HG03095 (cell line): ENCODE measurements at regions not wholly inside any gene's neighbourhood (a gene's known extent, or its start where the extent isn't known, plus 50 kb on each side); places are given as distances from the start of the nearest gene placed in this dataset.
"Not testable (repeated sequence)": the region's sequence is repeated elsewhere in the genome, so short reads cannot be mapped to it uniquely, and the experiment has no call there.

Experiments used
- ATAC-seq: cut with Tn5 transposase; IDR thresholded peaks from one replicate; pipeline ENCODE4 v1.9.1; 2021; ENCODE audit warnings: moderate library complexity; ENCODE audit not compliant: unreplicated experiment

DNA sequence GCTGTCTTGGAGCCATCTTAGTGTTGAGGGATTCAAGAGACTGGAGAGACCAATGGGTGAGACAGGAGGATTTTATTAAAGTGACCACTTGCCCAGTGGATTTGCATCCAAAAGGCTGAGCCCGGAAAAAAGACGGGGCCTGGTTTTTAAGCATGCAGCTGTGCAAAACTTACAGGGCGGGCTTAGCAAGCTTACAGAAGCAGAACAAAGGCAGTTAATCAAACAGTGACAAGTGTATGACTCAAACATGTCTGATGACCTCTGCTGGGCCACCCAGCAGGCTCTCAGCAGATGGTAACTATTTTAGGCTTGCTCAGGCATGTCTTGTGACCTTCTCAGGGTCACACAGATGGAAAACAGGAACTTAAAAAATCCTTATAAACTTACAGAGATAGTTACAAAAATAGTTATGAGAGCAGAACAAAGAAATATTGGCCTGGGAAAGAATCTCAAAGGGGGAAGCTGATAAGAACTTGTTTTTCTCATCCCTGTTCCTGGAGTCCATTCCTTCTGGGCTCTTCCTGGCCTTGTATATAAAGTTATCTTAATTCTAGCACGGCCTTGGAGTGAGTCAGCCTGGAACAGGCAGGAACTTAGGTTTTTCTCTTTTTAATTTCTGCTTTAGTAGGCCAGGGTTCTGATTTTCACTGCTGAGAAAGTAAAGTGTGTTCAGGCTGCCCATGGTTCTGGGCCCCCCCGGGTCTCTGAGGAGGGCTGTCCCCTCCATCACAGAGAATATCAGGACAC is 141.3 kb downstream of the CCDC74A start:
- ATAC-seq = not testable (repeated sequence)

DNA sequence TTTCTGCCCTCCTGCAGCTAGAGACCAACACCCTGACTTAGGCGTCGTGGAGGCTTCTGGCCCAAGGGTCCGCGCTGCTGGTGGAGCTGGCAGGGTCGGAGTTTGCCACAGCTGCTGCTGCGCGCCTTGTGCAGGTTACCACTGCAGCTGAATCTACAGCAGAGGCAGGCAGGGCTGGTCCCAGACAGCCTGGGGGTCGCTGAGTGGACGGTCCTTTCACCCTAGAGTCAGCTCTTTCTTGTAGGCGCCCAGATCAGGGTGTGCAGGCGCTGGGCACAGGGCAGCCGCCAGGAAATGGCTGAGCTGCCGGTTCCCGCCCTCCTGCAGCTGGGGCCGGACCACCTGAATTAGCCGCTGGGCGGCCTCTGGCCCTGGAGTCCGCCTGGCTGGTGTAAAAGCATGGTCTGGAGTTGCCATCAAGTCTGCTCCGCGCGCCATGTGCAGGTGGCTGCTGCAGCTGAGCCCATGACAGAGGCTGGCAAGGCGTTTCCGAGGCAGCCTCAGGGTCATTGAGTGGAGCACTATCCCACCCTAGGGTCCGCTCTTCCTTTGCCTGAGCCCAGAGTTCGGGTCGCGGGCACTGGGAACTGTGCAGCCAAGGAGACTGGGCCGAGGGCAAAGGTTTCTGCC is 144.3 kb downstream of the CCDC74A start:
- ATAC-seq = not testable (repeated sequence)

DNA sequence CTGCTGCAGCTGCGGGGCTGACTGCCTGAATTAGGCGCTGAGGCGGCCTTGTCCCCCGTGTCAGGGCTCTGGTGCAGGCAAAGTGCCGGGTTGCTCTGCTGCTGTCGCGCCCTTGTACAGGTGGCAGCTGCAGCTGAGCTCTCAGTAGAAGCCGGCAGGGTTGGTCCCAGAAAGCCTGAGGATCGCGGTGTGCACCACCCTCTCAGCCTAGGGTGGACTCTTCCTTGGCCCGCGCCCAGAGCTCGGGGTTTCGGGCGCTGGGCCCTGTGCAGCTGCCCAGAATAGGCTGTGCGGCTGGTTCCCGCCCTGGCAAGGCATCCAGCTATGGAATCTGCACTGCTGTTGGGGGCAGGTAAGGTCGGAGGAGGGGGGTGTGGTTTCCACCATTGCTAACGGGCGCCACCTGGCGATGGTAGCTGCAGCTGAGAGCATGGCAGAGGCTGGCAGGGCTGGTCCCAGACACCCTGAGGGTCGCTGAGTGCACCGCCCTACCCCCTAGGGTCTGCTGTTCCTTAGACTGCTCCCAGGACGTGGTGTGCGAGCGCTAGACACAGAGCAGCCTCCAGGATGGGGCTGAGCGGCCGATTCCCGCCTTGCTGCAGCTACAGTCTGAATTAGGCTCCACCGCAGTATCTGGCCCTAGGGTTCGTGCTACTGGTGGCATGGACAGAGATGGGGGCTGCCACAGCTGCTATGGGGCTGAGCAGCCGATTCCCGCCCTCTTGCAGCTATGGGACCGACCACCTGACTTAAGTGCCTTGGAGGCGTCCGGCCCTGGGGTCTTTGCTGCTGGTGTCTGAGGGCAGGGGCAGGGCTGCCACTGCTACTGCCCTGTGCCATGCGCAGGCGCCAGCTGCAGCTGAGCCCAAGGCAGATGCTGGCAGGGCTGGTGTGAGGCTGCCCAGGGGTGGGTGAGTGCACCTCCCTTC is 145.0 kb downstream of the CCDC74A start:
- peak; percentile 61 for ATAC-seq

DNA sequence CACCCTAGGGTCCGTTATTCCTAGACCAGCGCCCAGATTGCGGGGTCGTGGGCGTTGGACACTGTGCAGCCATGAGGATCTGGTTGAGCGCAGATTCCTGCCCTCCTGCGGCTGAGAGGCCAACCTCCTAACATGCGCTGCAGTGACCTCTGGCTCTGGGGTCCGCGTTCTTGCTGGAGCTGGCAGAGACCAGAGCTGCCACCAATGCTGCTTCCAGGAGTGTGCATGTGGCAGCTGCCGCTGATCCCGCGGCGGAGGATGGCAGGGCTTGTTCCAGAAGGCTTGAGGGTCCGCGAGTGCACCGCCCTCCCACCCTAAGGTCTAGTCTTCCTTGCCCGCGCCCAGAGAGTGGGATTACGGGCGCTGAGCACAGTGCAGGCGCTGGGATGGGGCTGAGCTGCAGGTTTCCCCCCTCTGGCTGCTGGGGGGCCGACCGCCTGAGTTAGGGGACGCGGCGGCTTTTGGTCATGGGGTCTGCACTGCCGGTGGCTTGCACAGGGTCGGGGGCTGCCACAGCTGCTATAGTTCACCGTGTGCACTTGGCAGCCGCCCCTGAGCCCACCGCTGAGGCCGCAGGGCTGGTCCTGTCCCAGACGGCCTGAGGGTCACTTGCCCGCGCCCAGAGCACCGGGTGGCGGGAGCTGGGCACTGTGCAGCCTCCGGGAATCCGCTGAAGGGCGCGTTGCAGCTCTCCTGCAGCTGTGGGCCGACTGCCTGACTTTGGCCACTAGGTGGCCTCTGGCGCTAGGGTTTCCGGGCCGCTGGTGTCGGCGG is 145.9 kb downstream of the CCDC74A start:
- ATAC-seq = peak; percentile 93

DNA sequence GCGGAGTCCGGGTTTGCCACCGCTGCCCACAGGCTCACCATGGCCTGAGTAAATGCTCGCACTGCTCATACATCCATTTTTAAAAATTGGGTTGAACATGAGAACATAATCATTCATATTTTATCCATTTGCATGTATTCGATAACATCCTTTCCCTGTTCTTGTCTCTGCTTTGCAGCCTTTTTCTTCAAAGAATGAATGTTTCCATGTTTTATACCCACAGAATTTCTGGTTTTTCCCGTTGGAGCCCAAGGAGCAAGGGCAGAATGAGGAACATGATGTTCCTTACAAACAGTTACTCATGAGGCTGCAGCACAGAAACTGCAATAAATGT is 146.5 kb downstream of the CCDC74A start:
- ATAC-seq = no peak

DNA sequence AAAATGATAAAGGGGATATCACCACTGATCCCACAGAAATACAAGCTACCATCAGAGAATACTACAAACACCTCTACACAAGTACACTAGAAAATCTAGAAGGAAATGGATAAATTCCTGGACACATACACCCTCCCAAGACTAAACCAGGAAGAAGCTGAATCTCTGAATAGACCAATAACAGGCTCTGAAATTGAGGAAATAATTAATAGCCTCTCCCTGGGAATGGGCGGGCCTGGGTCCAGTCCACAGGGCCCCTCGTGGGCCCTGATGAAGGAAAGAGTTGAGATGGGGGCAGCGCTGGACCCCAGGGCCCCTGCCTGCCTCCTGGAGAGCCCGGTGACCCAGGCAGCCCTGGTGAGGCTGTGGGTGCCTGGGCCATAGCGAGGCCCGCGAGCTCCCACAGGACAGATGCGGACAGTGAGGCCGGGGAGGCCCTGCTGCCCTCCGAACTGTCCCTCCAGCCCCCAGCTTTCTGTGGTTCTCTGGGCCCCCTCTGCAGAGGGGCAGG is 154.0 kb downstream of the CCDC74A start:
- ATAC-seq = peak; percentile 16

DNA sequence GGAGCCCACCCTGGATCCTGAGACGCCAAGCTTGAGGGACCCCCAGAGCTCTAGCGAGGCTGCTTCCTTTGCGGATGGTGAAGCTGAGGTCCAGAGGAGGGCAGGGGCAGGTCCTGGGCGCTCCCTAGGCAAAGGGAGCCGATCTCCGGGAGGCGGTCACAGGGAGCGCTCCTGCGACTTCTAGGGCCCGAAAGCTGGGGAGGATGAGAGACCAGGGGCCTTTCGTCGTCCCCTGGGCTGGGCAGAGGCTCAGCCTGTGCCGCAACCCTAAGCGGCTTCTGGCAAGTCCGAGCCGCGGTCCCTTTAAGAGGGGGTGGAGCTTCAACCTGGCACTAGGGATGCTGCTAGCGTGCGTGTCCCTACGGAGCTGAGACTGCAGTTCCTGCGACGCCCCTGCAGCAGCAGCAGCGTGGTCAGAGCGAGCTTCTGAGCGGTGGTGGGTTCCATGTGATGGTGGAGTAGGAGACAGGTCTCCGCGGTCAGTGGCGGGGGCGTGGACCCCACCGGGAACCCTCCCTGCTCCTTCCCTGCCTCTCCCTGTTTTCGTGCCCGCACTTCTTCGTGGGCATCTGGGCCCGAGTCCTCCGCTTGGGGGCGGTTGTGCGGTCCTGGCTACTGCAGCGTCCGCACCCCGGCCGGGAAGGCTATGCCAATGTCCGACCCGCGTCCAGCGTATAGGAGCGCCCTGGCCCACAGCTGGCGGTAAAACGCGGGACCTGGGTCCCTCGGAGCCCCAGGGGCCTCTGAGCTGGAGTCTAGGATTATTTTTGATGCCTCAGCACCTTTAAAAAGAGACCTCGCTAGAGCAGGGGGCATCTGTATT is 154.6 kb downstream of the CCDC74A start:
- ATAC-seq = peak; percentile 99

DNA sequence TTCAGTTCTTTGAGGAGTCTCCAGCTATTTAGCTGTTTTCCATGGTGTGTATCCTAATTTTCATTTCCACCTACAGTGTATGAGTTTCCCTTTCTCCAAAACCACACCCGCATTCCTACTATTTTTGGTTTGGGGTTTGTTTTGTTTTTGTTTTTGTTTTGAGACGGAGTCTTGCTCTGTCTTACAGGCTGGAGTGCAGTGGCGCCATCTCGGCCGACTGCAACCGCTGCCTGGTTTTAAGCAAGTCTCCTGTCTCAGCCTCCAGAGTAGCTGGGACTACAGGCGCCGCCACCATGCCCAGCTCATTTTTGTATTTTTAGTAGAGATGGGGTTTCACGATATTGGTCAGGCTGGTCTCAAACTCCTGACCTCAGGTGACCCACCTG is 155.2 kb downstream of the CCDC74A start:
- peak; percentile 37 for ATAC-seq

DNA sequence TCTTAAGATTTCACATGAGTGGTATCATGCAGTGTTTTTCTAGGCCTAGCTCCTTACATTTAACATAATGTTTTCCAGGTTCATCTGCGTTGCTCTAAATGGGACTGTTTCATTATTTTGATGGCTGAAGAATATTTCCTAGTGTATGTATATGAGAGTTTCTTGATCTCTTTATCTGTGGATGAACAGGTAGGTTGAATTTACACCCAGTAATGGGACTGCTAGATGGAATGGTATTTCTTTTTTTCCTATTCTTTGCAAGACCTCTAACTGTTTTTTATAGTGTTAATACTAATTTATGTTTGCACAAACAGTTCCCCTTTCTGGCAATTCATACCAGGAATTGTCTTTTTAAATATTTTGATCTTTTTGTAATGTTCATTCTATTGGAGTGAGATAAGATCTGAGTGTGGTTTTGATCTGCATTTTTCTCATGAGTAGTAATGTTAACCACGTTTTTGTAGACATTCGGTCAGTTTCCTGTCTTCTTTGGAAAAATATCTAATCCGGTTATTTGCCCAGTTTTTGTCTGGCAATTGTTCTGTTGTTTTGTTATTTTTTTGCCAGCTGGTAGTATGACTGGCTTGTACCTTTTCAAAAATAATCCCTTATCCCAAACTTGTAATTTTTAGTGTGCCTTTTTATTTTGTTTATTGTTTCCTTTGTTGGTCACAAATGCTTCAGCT is 157.1 kb downstream of the CCDC74A start:
- ATAC-seq = not testable (repeated sequence)

DNA sequence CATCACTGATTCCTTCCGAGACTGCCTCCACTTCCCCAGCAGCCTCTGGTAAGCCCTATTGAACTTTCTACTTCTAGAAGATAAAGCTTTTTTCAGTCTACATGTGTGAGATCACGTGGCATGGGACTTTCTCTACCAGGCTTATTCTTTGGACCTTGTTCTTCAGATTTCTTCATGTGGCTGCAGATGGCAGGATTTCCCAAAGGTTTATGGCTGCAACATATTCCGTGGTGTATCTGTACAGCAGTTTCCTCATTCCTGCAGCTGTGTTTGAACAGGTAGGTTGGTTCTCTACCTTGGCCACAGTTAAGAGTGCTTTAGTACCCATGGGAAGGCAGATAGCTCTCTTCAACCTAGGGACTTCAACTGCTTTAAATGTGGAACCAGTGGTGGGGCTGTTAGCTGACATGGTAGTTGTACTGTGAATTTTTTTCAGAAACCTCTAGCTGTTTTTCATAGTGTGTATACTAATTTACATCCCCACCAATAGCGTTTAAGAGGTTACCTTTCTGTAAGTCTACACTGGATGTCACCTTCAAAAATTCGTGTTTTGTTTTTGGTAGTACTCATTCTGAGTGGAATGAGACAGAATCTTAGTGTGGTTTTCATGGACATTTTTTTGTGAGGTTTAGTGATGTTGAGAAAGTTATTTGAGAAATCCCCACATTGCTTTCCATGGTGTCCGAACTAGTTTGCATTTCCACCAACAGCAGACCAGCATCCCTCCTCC is 158.6 kb downstream of the CCDC74A start:
- ATAC-seq = not testable (repeated sequence)

DNA sequence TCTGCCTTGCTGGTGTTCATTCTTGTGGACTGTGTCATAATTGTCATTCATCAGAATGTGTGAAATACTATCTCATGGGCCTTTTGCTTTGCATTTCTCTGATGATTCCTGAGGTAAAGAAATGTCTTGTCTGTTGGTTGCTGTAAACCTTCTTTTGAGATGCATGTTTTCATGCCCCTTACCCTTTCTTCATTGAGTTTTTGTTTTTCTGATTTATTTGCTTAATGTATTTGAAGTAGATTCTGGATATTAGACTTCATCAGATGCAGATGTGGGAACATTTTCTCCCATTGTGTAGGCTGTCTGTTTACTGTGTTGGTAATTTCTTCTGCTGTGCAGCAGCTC is 159.2 kb downstream of the CCDC74A start:
- not testable (repeated sequence) for ATAC-seq

DNA sequence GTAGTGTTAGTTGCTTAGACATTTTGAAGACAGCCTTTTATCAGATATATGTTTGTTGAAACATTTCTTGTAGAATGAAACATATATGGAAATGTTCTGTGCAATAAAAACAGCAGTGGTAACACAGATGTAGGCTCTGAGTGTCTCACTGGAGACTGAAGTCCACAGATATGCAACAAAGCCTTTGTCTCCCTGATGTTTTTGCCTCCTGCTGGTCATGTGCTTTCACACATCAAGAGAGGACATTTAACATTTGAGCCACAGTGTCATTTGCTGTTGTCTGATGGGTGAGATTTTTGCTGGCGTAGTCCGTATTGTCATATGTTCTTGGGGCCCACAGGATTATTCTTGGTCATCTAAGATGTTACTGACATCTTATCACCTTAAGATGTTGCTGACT is 161.4 kb downstream of the CCDC74A start:
- ATAC-seq = not testable (repeated sequence)

DNA sequence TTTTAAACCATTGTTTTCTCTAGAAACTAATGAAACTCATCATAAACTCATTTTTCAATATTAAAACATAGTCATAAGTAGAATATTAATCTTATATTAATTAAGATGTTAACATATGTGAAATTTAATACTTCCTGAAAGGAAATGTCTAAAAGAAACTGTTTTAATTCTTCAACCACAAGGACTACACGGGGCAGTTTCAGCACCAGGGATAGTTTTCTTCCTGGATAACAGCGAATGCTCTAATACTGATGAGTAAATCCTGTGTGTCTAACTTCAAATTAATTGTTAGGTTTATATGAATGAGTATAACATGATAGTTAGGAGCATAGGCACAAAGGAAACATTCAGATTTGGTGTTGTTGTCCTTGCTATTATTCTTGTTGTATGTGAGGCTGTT is 183.6 kb downstream of the CCDC74A start:
- ATAC-seq = not testable (repeated sequence)

DNA sequence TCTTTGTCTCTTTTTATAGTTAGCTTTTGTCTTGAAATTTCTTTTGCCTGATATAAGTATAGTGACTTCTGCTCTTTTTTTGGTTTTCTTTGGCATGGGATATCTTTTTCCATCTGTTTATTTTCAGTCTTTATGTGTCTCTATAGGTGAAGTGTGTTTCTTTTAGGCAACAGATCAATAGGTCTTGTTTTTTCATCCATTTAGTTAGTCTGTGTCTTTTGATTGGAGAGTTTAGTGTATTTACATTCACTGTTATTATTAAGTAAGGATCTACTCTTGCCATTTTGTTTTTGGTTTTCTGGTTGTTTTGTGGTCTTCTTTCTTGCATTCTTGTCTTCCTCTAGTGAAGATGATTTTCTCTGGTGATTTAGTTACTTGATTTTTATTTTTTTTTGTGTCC is 190.2 kb downstream of the CCDC74A start:
- not testable (repeated sequence) for ATAC-seq

DNA sequence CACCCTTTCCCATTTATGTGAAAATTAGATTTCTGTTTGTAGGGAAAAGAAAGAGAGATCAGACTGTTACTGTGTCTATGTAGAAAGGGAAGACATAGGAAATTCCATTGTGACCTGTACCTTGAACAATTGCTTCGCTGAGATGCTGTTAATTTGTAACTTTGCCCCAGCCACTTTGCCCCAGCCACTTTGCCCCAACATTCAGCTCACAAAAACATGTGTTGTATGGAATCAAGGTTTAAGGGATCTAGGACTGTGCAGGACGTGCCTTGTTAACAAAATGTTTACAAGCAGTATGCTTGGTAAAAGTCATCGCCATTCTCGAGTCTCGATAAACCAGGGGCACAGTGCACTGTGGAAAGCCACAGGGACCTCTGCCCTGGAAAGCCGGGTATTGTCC is 193.5 kb downstream of the CCDC74A start:
- ATAC-seq = not testable (repeated sequence)

DNA sequence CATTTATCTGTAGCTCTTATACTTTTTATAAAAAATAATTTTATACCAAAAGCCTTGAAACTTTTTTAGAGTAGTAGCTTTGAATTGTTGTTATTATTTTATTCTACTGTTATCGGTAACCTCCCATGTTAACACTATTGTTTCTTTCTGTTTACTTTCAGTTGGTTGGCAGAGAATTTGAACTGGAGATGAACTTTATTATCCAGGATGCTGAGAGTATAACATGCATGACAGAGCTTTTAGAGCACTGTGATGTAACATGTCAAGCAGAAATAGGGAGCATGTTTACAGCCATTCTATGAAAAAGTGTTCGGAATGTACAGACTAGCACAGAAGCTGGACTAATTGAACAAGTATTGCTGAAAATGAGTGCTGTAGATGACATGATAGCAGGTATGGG is 194.6 kb downstream of the CCDC74A start:
- ATAC-seq = not testable (repeated sequence)

DNA sequence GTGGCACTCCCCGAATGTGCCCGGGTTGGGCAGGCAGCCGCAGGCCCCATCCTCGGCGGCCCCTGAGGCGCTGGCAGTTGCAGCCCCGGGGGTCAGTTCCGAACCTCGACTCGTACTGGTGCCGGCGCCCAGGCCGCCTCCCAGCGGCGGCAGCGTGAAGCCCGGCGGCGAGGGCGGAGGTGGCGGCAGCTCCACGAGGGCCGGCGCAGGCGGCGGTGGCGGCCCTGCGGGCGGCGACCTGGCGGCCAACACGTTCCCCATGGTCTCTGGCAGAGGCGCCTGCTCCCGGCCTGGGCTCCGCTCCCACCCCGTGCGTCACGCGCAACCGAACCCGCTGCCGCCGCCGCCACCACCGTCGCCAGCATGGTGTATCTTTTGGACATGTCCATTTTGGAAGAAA is 196.3 kb downstream of the CCDC74A start:
- ATAC-seq = no peak

DNA sequence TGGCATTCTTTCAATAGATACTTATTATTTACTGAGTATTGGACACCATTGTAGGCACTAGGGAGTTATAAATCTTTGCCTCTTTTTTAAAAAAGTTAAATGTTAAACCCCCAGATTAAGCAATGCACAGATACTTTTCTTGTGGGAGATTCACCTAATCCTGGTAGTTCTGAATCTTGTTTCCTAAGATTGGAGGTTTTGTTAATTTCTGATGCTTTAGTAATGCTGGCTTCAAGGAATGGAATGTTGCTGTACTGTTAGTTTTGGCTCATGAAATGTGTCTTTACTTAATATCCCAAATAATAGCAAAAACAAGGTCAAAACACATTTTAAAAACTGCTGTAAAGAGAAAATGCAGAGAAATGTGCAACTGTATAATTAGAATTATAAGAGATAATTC is 200.8 kb downstream of the CCDC74A start:
- not testable (repeated sequence) for ATAC-seq

DNA sequence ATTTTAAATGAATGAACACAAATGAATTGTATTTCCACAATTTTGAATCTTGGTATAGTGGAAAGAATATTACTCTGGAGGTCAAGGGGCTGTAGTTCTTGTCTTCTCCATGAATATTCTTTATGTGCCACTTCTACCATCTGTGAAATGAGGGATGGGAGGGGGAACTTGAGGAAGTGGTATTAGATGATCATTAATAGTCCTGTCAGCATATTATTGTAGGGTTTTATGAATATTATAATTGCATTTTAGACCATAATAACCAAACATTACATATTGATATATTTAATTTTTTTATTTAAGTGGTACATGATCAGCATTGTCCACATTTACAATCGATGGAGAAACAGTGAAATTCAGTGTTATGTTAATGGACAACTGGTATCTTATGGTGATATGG is 205.8 kb downstream of the CCDC74A start:
- ATAC-seq = not testable (repeated sequence)
